ENCODE measurements at regions not wholly inside any gene's neighbourhood (a gene's known extent, or its start where the extent isn't known, plus 50 kb on each side); places are given as distances from the start of the nearest gene placed in this dataset.

- H3K9me3 ChIP-seq (replicated peaks), result no peaks in the 10 kb centered on the region
- no peak for DNase-seq (ENCODE audit: low read depth in 1 of 2, low spot score in 2 of 2)
- no peaks in the 10 kb centered on the region for H3K36me3 ChIP-seq
- no peak overlapping the region for H3K4me3 ChIP-seq
- H3K4me1 ChIP-seq (replicated peaks), result no peaks in the 10 kb centered on the region
- no peak overlapping the region for H3K27ac ChIP-seq
- H3K27me3 ChIP-seq (replicated peaks), result no peaks in the 10 kb centered on the region
Measured at GRCh38 chr15:93831641-93832040, 399.7 kb upstream of the MCTP2 start.

GRCh38 chr15:93830221-93831080 lies 400.9 kb upstream of the MCTP2 start:
- Histone ChIP-seq H3K4me3 (no peak overlapping the region), H3K27ac (no peak overlapping the region), H3K27me3 (replicated peaks) (no peaks in the 10 kb centered on the region), H3K36me3 (no peaks in the 10 kb centered on the region), H3K4me1 (replicated peaks) (no peaks in the 10 kb centered on the region), H3K9me3 (replicated peaks) (no peaks in the 10 kb centered on the region)
- DNase-seq (ENCODE audit: low read depth in 1 of 2, low spot score in 2 of 2), result no peak

DNA sequence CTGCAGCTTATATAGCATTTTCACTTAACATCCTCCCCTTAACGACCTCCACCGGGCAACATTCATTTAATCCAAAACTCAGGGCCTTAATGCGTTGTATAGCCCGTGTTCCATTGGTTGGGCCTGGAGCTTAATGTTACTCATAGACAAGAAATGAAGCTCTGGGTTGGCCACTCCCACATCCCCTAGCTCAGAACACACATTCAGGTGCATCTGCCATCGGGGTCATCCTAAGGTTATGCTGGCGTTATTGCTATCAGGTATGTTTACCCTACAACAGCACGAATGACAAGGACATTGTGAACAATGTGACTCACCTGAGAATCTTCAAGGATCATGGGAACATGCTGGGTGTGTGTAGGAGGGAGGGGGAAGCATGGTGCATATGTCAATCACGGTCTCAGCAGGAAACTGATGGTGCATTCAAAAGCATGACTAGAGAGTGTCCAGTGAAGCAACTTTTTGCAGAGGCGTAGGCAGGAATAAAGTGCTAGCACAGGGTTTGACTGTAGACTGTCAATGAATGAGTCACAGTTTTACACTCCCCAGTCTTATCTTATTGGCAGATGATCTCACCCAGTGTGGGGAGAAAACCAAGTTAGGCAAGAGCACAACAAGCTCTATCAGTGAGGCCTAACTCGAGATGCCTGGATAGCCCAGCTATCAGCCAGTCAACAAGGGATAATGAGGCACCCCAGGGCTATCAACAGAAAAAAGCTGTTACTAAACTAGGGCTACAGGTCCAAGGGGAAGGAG lies 402.1 kb upstream of the MCTP2 start:
- Histone ChIP-seq H3K4me3 (no peak overlapping the region), H3K27me3 (replicated peaks) (no peaks in the 10 kb centered on the region), H3K9me3 (replicated peaks) (no peaks in the 10 kb centered on the region), H3K4me1 (replicated peaks) (no peaks in the 10 kb centered on the region), H3K36me3 (no peaks in the 10 kb centered on the region), H3K27ac (no peak overlapping the region)
- DNase-seq (ENCODE audit: low read depth in 1 of 2, low spot score in 2 of 2), result no peak

- Histone ChIP-seq H3K27me3 (replicated peaks) (no peaks in the 10 kb centered on the region), H3K27ac (no peak overlapping the region), H3K36me3 (no peaks in the 10 kb centered on the region), H3K4me3 (no peak overlapping the region), H3K4me1 (replicated peaks) (no peaks in the 10 kb centered on the region), H3K9me3 (replicated peaks) (no peaks in the 10 kb centered on the region)
- no peak for DNase-seq (ENCODE audit: low read depth in 1 of 2, low spot score in 2 of 2)
Measured at GRCh38 chr15:93826790-93827189, 404.6 kb upstream of the MCTP2 start.

DNA sequence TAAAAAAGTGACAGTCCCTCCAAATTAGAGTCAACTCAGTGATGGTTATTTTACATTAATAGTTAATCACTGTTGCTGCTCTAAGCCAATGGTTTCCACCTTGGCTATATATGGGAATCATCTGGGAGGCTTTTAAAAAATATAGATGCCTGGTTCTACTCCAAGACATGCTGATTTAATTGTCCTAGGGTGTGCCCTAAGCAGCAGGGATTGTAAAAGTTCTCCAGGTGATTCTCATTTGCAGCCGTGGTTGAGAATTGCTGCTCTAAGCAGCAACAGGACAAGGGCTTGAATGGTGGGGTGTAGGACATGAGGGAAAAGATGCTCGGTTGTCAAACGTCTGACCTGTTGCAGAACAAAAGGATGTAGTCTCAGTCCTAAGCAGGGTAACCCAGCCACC lies 405.1 kb upstream of the MCTP2 start:
- no peak for DNase-seq (ENCODE audit: low read depth in 1 of 2, low spot score in 2 of 2)
- Histone ChIP-seq H3K4me1 (replicated peaks) (no peaks in the 10 kb centered on the region), H3K27ac (no peak overlapping the region), H3K27me3 (replicated peaks) (no peaks in the 10 kb centered on the region), H3K9me3 (replicated peaks) (no peaks in the 10 kb centered on the region), H3K36me3 (no peaks in the 10 kb centered on the region), H3K4me3 (no peak overlapping the region)

- H3K27me3 ChIP-seq (replicated peaks), result no peaks in the 10 kb centered on the region
- H3K9me3 ChIP-seq (replicated peaks), result no peaks in the 10 kb centered on the region
- H3K36me3 ChIP-seq, result no peaks in the 10 kb centered on the region
- no peaks in the 10 kb centered on the region for H3K4me1 ChIP-seq (replicated peaks)
- DNase-seq (ENCODE audit: low read depth in 1 of 2, low spot score in 2 of 2), result no peak
- H3K4me3 ChIP-seq, result no peak overlapping the region
- H3K27ac ChIP-seq, result no peak overlapping the region
Measured at GRCh38 chr15:93825682-93826081, 405.7 kb upstream of the MCTP2 start.

DNA sequence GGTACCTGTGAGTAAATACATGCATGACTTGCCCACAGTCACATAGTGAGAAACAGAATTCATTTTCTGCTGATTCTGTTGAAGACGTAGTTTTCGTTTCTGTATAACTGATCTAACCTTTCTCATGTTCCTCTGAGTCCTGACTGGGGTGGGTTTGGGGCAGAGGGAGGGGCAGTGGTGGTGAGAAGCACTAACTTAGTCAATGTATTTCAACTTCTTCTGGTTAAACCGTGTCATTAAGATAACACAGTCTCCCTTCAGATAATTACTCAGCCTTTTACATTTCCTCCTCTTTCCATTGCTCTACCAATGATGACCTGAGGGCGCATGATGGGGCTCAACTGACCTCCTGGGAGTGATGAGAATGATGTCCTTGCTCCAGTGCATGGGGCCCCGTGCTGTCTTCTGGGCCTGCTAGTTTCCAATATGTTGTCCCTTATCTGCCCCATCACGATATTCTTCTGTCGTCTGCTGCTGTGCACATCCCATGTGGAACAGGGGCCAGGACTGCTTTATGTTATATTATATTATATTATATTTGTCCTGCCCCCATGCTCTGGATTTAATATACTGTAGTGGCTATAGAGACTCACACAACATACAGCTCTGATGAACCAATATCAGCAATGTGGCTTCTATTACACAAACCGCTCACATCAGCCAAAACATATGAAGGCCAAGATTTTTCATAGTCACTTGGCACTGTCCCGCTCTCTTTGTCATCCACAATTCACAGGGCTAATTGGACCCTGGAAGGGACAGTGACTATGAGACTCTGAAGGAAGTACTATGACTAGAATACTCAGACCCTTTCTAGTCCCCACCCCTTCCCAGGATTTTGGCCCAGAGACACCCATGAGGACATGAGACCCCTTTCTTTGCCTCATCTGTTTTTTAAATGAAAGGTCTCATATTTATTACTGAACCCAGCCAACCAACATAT lies 407.1 kb upstream of the MCTP2 start:
- no peak for DNase-seq (ENCODE audit: low read depth in 1 of 2, low spot score in 2 of 2)
- Histone ChIP-seq H3K4me3 (no peak overlapping the region), H3K4me1 (replicated peaks) (no peaks in the 10 kb centered on the region), H3K27ac (no peak overlapping the region), H3K9me3 (replicated peaks) (no peaks in the 10 kb centered on the region), H3K27me3 (replicated peaks) (no peaks in the 10 kb centered on the region), H3K36me3 (no peaks in the 10 kb centered on the region)

GRCh38 chr15:93820566-93820965 lies 410.8 kb upstream of the MCTP2 start:
- no peaks in the 10 kb centered on the region for H3K4me1 ChIP-seq (replicated peaks)
- H3K36me3 ChIP-seq, result no peaks in the 10 kb centered on the region
- no peak overlapping the region for H3K27ac ChIP-seq
- no peak for DNase-seq (ENCODE audit: low read depth in 1 of 2, low spot score in 2 of 2)
- no peaks in the 10 kb centered on the region for H3K9me3 ChIP-seq (replicated peaks)
- no peak overlapping the region for H3K4me3 ChIP-seq
- H3K27me3 ChIP-seq (replicated peaks), result no peaks in the 10 kb centered on the region

- H3K27me3 ChIP-seq (replicated peaks), result no peaks in the 10 kb centered on the region
- DNase-seq (ENCODE audit: low read depth in 1 of 2, low spot score in 2 of 2), result no peak
- no peak overlapping the region for H3K27ac ChIP-seq
- H3K36me3 ChIP-seq, result no peaks in the 10 kb centered on the region
- no peaks in the 10 kb centered on the region for H3K9me3 ChIP-seq (replicated peaks)
- H3K4me1 ChIP-seq (replicated peaks), result no peaks in the 10 kb centered on the region
- no peak overlapping the region for H3K4me3 ChIP-seq
Measured at GRCh38 chr15:93819826-93820225, 411.5 kb upstream of the MCTP2 start.

DNA sequence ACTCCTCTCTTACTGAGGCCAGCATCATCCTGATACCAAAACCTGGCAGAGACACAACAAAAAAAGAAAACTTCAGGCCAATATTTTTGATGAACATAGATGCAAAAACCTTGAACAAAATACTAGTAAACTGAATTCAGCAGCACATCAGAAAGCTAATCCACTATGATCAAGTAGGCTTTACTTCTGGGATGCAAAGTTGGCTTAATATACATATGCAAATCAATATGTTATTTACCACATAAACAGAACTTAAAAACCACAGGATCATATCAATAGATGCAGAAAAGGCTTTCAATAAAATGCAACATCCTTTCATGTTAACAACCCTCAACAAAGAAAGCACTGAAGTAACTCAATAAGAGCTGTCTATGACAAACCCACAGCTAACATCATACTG lies 414.5 kb upstream of the MCTP2 start:
- H3K4me3 ChIP-seq, result no peak overlapping the region
- H3K36me3 ChIP-seq, result no peaks in the 10 kb centered on the region
- DNase-seq (ENCODE audit: low read depth in 1 of 2, low spot score in 2 of 2), result no peak
- no peaks in the 10 kb centered on the region for H3K9me3 ChIP-seq (replicated peaks)
- H3K27ac ChIP-seq, result no peak overlapping the region
- no peaks in the 10 kb centered on the region for H3K27me3 ChIP-seq (replicated peaks)
- H3K4me1 ChIP-seq (replicated peaks), result no peaks in the 10 kb centered on the region

GRCh38 chr15:93811305-93811704 lies 420.1 kb upstream of the MCTP2 start:
- DNase-seq (ENCODE audit: low read depth in 1 of 2, low spot score in 2 of 2), result no peak
- no peaks in the 10 kb centered on the region for H3K27me3 ChIP-seq (replicated peaks)
- no peaks in the 10 kb centered on the region; the same call in 1 of the 2 replicates for H3K4me1 ChIP-seq (replicated peaks)
- no peak overlapping the region for H3K27ac ChIP-seq
- H3K9me3 ChIP-seq (replicated peaks), result no peaks in the 10 kb centered on the region
- H3K4me3 ChIP-seq, result no peak overlapping the region
- no peaks in the 10 kb centered on the region for H3K36me3 ChIP-seq

DNA sequence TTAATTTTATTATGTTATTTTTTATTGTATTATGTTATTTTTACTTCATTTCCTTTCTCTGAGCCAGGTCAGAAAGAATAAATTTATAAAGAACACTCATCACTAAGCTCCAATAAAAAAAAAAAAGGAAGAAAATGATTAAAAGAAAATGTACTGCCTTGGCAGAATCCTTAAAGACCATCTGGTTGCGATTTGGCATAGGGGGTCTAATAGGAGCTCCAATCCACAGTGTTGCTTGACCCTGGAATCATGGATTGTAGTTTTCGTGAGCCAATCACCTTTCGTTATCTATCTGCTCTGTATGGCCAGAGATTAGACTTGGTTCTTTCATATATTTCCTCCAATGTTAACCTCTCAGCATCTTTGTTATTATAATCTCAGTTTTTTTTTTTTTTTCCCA lies 421.8 kb upstream of the MCTP2 start:
- Histone ChIP-seq H3K36me3 (no peaks in the 10 kb centered on the region), H3K27ac (no peak overlapping the region), H3K9me3 (replicated peaks) (no peaks in the 10 kb centered on the region; the same call in 1 of the 2 replicates), H3K27me3 (replicated peaks) (no peaks in the 10 kb centered on the region), H3K4me1 (replicated peaks) (no peaks in the 10 kb centered on the region; the same call in 1 of the 2 replicates), H3K4me3 (no peak overlapping the region)
- DNase-seq (ENCODE audit: low read depth in 1 of 2, low spot score in 2 of 2), result no peak

DNA sequence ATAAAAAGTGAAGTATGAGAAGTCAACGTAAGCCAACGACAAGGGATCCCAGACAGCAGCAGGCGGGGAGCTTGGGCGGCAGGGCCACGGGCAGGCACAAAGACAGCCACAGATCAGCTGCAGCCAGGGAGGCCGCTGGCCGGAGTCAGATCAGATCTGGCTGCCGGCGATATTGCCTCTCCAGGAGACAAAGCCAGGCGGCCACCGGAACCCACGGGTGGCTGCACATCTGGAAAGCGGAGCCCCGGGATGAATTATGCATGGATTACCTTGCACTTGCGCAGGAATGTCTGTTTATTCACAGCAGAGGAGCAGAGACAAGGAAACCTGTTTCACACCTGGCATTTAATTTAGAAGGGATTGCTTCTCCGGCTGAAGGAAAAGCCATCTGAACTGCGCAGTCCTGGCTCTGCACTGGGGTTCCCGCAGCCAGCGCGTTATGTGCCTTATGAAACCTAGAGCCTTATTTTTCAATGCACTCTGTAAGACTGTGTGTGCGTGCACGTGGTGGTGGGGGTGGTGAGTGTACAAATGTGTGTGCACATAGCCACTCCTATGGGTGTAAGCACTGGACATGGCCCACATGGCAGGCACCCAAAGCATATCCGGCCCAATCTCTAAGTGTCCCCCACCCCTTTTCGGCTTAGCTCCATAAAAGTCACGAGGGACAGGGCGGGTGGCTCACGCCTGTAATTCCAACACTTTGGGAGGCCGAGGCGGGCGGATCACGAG lies 427.8 kb upstream of the MCTP2 start:
- Histone ChIP-seq H3K9me3 (replicated peaks) (no peaks in the 10 kb centered on the region; the same call in 1 of the 2 replicates), H3K27me3 (replicated peaks) (no peaks in the 10 kb centered on the region), H3K36me3 (no peaks in the 10 kb centered on the region), H3K27ac (no peak overlapping the region), H3K4me3 (no peak overlapping the region), H3K4me1 (replicated peaks) (no peaks in the 10 kb centered on the region; the same call in 1 of the 2 replicates)
- no peak for DNase-seq (ENCODE audit: low read depth in 1 of 2, low spot score in 2 of 2)

All from SJSA1 (cell line).